ENCODE measurements at regions not wholly inside any gene's neighbourhood (a gene's known extent, or its start where the extent isn't known, plus 50 kb on each side); places are given as distances from the start of the nearest gene placed in this dataset.

DNA sequence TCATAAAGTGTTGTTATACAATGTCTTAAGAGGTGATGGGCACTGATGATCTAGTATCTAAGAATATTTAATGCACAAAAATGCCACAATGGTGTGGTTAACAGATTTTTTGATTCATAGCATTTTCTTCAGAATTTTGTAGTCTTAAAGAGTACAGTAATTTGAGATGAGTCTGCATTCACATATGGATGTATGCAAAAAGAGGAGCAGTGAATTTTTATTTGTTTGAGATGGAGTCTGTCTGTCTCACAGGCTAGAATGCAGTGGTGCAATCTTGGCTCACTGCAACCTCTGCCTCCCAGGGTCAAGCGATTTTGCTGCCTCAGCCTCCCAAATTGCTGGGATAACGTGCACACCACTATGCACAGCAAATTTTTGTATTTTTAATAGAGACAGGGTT lies 110.5 kb downstream of the ZPLD1 start:
- TF ChIP-seq EZH2 (IDR thresholded peaks at IDR 0.05; ENCODE audit: borderline replicate concordance), result no peak
- TF ChIP-seq, protein P1, sequence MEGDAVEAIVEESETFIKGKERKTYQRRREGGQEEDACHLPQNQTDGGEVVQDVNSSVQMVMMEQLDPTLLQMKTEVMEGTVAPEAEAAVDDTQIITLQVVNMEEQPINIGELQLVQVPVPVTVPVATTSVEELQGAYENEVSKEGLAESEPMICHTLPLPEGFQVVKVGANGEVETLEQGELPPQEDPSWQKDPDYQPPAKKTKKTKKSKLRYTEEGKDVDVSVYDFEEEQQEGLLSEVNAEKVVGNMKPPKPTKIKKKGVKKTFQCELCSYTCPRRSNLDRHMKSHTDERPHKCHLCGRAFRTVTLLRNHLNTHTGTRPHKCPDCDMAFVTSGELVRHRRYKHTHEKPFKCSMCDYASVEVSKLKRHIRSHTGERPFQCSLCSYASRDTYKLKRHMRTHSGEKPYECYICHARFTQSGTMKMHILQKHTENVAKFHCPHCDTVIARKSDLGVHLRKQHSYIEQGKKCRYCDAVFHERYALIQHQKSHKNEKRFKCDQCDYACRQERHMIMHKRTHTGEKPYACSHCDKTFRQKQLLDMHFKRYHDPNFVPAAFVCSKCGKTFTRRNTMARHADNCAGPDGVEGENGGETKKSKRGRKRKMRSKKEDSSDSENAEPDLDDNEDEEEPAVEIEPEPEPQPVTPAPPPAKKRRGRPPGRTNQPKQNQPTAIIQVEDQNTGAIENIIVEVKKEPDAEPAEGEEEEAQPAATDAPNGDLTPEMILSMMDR (IDR thresholded peaks at IDR 0.05; ENCODE audit: poor library complexity), result no peak
- no peak for TF ChIP-seq EZH2phosphoT487 (IDR thresholded peaks at IDR 0.05; ENCODE audit: low read depth, severe bottlenecking, unreplicated experiment)
